Hindlimb muscle (tissue), 1 donor: ENCODE measurements at regions not wholly inside any gene's neighbourhood (a gene's known extent, or its start where the extent isn't known, plus 50 kb on each side); places are given as distances from the start of the nearest gene placed in this dataset.
"Not testable (repeated sequence)": the region's sequence is repeated elsewhere in the genome, so short reads cannot be mapped to it uniquely, and the experiment has no call there.

Experiments used
- DNase-seq: peaks from one replicate; pipeline ENCODE4 v3.0.0-alpha.2; 2013

- no peak for DNase-seq
These were observed 607.8 kb upstream of the HS3ST1 start for GRCh38 chr4:12036450-12036849.

GRCh38 chr4:12028258-12028657 is 599.6 kb upstream of the HS3ST1 start:
- DNase-seq, result no peak

- no peak for DNase-seq
These were observed 593.7 kb upstream of the HS3ST1 start for GRCh38 chr4:12022409-12022808.

- no peak for DNase-seq
These were observed 588.0 kb upstream of the HS3ST1 start for GRCh38 chr4:12016729-12017128.

GRCh38 chr4:12005471-12005870 is 576.8 kb upstream of the HS3ST1 start:
- DNase-seq, result no peak

- DNase-seq, result not testable (repeated sequence)
These were observed 567.9 kb upstream of the HS3ST1 start for GRCh38 chr4:11996581-11996980.

GRCh38 chr4:11976726-11977263 is 548.1 kb upstream of the HS3ST1 start:
- DNase-seq, result no peak

- no peak for DNase-seq
These were observed 544.6 kb upstream of the HS3ST1 start for GRCh38 chr4:11973270-11973669.

- DNase-seq, result no peak
These were observed 542.1 kb upstream of the HS3ST1 start for GRCh38 chr4:11970754-11971153.

- DNase-seq, result no peak
These were observed 538.1 kb upstream of the HS3ST1 start for GRCh38 chr4:11966782-11967181.

- no peak for DNase-seq
These were observed 525.4 kb upstream of the HS3ST1 start for GRCh38 chr4:11954093-11954492.

GRCh38 chr4:11949355-11949754 is 520.7 kb upstream of the HS3ST1 start:
- no peak for DNase-seq

GRCh38 chr4:11947629-11948028 is 518.9 kb upstream of the HS3ST1 start:
- DNase-seq, result not testable (repeated sequence)

GRCh38 chr4:11937941-11938340 is 509.2 kb upstream of the HS3ST1 start:
- DNase-seq, result no peak

GRCh38 chr4:11931266-11931820 is 502.6 kb upstream of the HS3ST1 start:
- DNase-seq, result no peak

- DNase-seq, result no peak
These were observed 500.4 kb upstream of the HS3ST1 start for GRCh38 chr4:11929080-11929479.

GRCh38 chr4:11919316-11919715 is 490.6 kb upstream of the HS3ST1 start:
- DNase-seq, result no peak

- DNase-seq, result peak; percentile 7
These were observed 485.7 kb upstream of the HS3ST1 start for GRCh38 chr4:11914406-11914805.

- DNase-seq, result no peak
These were observed 484.2 kb upstream of the HS3ST1 start for GRCh38 chr4:11912886-11913285.

GRCh38 chr4:11910812-11911211 is 482.1 kb upstream of the HS3ST1 start:
- DNase-seq, result no peak

GRCh38 chr4:11908712-11909111 is 480.0 kb upstream of the HS3ST1 start:
- no peak for DNase-seq

- no peak for DNase-seq
These were observed 479.5 kb upstream of the HS3ST1 start for GRCh38 chr4:11908205-11908604.

GRCh38 chr4:11904846-11905739 is 476.4 kb upstream of the HS3ST1 start:
- no peak for DNase-seq

GRCh38 chr4:11904117-11904535 is 475.4 kb upstream of the HS3ST1 start:
- DNase-seq, result no peak
